NCI-H82 (cell line): ENCODE measurements at regions not wholly inside any gene's neighbourhood (a gene's known extent, or its start where the extent isn't known, plus 50 kb on each side); places are given as distances from the start of the nearest gene placed in this dataset.

Experiments used
- DNase-seq: peaks from one replicate; lab custom pipeline; 2025; lab: John Stamatoyannopoulos, UW

GRCh38 chr6:169963581-169964297 is 212.3 kb downstream of the ERMARD start:
- DNase-seq = no peak

GRCh38 chr6:169962604-169963469 is 211.4 kb downstream of the ERMARD start:
- DNase-seq = no peak

- no peak for DNase-seq
These were observed 210.5 kb downstream of the ERMARD start for GRCh38 chr6:169961772-169962561.

- no peak for DNase-seq
These were observed 209.6 kb downstream of the ERMARD start for GRCh38 chr6:169960886-169961611.

GRCh38 chr6:169960521-169960885 is 209.1 kb downstream of the ERMARD start:
- DNase-seq = no peak

GRCh38 chr6:169960003-169960344 is 208.6 kb downstream of the ERMARD start:
- no peak for DNase-seq

- peak; percentile 77 for DNase-seq
These were observed 207.9 kb downstream of the ERMARD start for GRCh38 chr6:169959136-169960002.

- no peak for DNase-seq
These were observed 207.1 kb downstream of the ERMARD start for GRCh38 chr6:169958510-169958909.

GRCh38 chr6:169957351-169957963 is 206.0 kb downstream of the ERMARD start:
- no peak for DNase-seq

GRCh38 chr6:169956580-169956979 is 205.2 kb downstream of the ERMARD start:
- no peak for DNase-seq

- DNase-seq = no peak
These were observed 204.5 kb downstream of the ERMARD start for GRCh38 chr6:169955731-169956437.

- DNase-seq = no peak
These were observed 203.6 kb downstream of the ERMARD start for GRCh38 chr6:169954977-169955376.

- no peak for DNase-seq
These were observed 202.3 kb downstream of the ERMARD start for GRCh38 chr6:169953686-169954085.

- peak; percentile 35 for DNase-seq
These were observed 199.1 kb downstream of the ERMARD start for GRCh38 chr6:169950558-169950957.

GRCh38 chr6:169949511-169950097 is 198.2 kb downstream of the ERMARD start:
- DNase-seq = no peak

- DNase-seq = no peak
These were observed 195.5 kb downstream of the ERMARD start for GRCh38 chr6:169946971-169947370.

- DNase-seq = no peak
These were observed 193.7 kb downstream of the ERMARD start for GRCh38 chr6:169945117-169945516.

- no peak for DNase-seq
These were observed 193.0 kb downstream of the ERMARD start for GRCh38 chr6:169944415-169944814.

- DNase-seq = no peak
These were observed 192.6 kb downstream of the ERMARD start for GRCh38 chr6:169944061-169944337.
